Erythroblast (primary cell): ENCODE measurements at regions not wholly inside any gene's neighbourhood (a gene's known extent, or its start where the extent isn't known, plus 50 kb on each side); places are given as distances from the start of the nearest gene placed in this dataset.

Experiments used
- GATA1 ChIP-seq: IDR thresholded peaks from 2 replicates; pipeline ENCODE4 v1.6.1; 2011; ENCODE audit warnings: low read depth, mild to moderate bottlenecking, control low read depth, low read length, moderate library complexity
- POLR2A ChIP-seq: IDR thresholded peaks from 2 replicates; pipeline ENCODE4 v1.6.1; 2011; ENCODE audit warnings: mild to moderate bottlenecking, low read length

GRCh38 chr12:84413656-84414055 is 498.9 kb downstream of the SLC6A15 start:
- TF ChIP-seq POLR2A: no peak
- no peak for TF ChIP-seq GATA1
